GM23338 (cell line): ENCODE measurements at regions not wholly inside any gene's neighbourhood (a gene's known extent, or its start where the extent isn't known, plus 50 kb on each side); places are given as distances from the start of the nearest gene placed in this dataset.

Experiments used
- ATAC-seq: fragments of 200-7000 bp; cut with Tn5 transposase; 3 replicates; pipeline ENCODE4 v1.9.1; 2020
- DNase-seq: peaks from one replicate; pipeline ENCODE4 v3.0.0-alpha.2; 2015; ENCODE audit warnings: low spot score
- H2AFZ ChIP-seq: fragments of 200-600 bp; sonication (generic); 2 replicates; pipeline ENCODE4 v1.8.0; 2016; ENCODE audit warnings: antibody characterized with exemption, mild to moderate bottlenecking, moderate library complexity
- H3F3A ChIP-seq: fragments of 200-600 bp; sonication (generic); replicated peaks from 2 replicates; pipeline ENCODE4 v1.8.0; 2017; ENCODE audit warnings: antibody characterized with exemption, mixed run types, low read depth
- H3K27ac ChIP-seq: fragments of 200-600 bp; sonication (generic); 2 replicates; pipeline ENCODE4 v1.6.1; 2016; ENCODE audit warnings: low read depth
- H3K27me3 ChIP-seq: fragments of 200-600 bp; sonication (generic); 2 replicates; pipeline ENCODE4 v1.8.0; 2016; ENCODE audit warnings: mild to moderate bottlenecking, mixed run types, moderate library complexity; ENCODE audit not compliant: insufficient read depth
- H3K36me3 ChIP-seq: fragments of 200-600 bp; sonication (generic); 2 replicates; pipeline ENCODE4 v1.8.0; 2016; ENCODE audit warnings: mild to moderate bottlenecking; ENCODE audit not compliant: insufficient read depth
- H3K4me1 ChIP-seq: fragments of 200-600 bp; sonication (generic); 2 replicates; pipeline ENCODE4 v1.8.0; 2016; ENCODE audit warnings: mild to moderate bottlenecking, moderate library complexity; ENCODE audit not compliant: insufficient read depth
- H3K4me2 ChIP-seq: fragments of 200-600 bp; sonication (generic); 2 replicates; pipeline ENCODE4 v1.7.1; 2017; ENCODE audit warnings: mixed run types
- H3K4me3 ChIP-seq: fragments of 200-600 bp; sonication (generic); 2 replicates; pipeline ENCODE4 v1.6.1; 2016; ENCODE audit warnings: mixed run types
- H3K79me2 ChIP-seq: fragments of 200-600 bp; sonication (generic); replicated peaks from 2 replicates; pipeline ENCODE4 v1.8.0; 2017; ENCODE audit warnings: mild to moderate bottlenecking; ENCODE audit not compliant: insufficient read depth
- H3K9me2 ChIP-seq: fragments of 200-600 bp; sonication (generic); 2 replicates; pipeline ENCODE4 v1.8.0; 2017; ENCODE audit not compliant: insufficient read depth
- H4K20me1 ChIP-seq: fragments of 200-600 bp; sonication (generic); replicated peaks from 2 replicates; pipeline ENCODE4 v1.8.0; 2017; ENCODE audit warnings: mild to moderate bottlenecking; ENCODE audit not compliant: insufficient read depth
- H3K27ac Mint-ChIP-seq: 2 replicates; pipeline ENCODE4 v1.8.0; 2020; ENCODE audit warnings: inconsistent platforms, mild to moderate bottlenecking, moderate library complexity, mixed read lengths
- H3K27me3 Mint-ChIP-seq: 3 replicates; pipeline ENCODE4 v1.8.0; 2022; ENCODE audit warnings: low read depth, mild to moderate bottlenecking, moderate library complexity, mixed read lengths, inconsistent platforms; ENCODE audit not compliant: insufficient read depth, poor library complexity
- H3K36me3 Mint-ChIP-seq: 3 replicates; pipeline ENCODE4 v1.8.0; 2021; ENCODE audit warnings: low read depth, mild to moderate bottlenecking, inconsistent platforms, moderate library complexity, mixed read lengths
- H3K4me1 Mint-ChIP-seq: 3 replicates; pipeline ENCODE4 v1.8.0; 2020; ENCODE audit warnings: mild to moderate bottlenecking, inconsistent platforms, mixed read lengths
- H3K4me3 Mint-ChIP-seq: 3 replicates; pipeline ENCODE4 v1.8.0; 2021; ENCODE audit warnings: moderate library complexity, mild to moderate bottlenecking, inconsistent platforms, mixed read lengths
- H3K9me3 Mint-ChIP-seq: 3 replicates; pipeline ENCODE4 v1.8.0; 2020; ENCODE audit warnings: moderate library complexity, mild to moderate bottlenecking, inconsistent platforms, mixed read lengths
- CREB1 ChIP-seq: fragments of 250-450 bp; sonication (Bioruptor Pico); IDR thresholded peaks from 2 replicates; pipeline ENCODE4 v1.5.0; 2020; ENCODE audit warnings: low read depth, mild to moderate bottlenecking, moderate library complexity
- EZH2 ChIP-seq: fragments of 200-600 bp; sonication (generic); IDR thresholded peaks from one replicate; pipeline ENCODE4 v1.8.0; 2017; ENCODE audit warnings: antibody characterized with exemption, mild to moderate bottlenecking, low read depth; ENCODE audit not compliant: unreplicated experiment
- EZH2phosphoT487 ChIP-seq: fragments of 200-600 bp; sonication (generic); IDR thresholded peaks from one replicate; pipeline ENCODE4 v1.8.1; 2018; ENCODE audit warnings: antibody characterized with exemption; ENCODE audit not compliant: unreplicated experiment
- STAT1 ChIP-seq: IDR thresholded peaks from one replicate; pipeline ENCODE4 v1.6.1; 2016; ENCODE audit warnings: antibody characterized with exemption; ENCODE audit not compliant: unreplicated experiment
- ZNF114 ChIP-seq: fragments of 250-450 bp; sonication (Bioruptor Pico); IDR thresholded peaks from 2 replicates; pipeline ENCODE4 v1.5.0; 2020; ENCODE audit warnings: mild to moderate bottlenecking, moderate library complexity
- TF ChIP-seq, protein P1 (sequence below), 2 experiments: fragments of 200-600 bp in 1 of 2; sonication (generic) in 1 of 2; conservative IDR thresholded peaks; 2 replicates each; pipeline versions ENCODE4 v1.5.1 to v1.6.1; 2016 to 2017; ENCODE audit warnings: antibody characterized with exemption in 2 of 2, low read depth in 2 of 2, mild to moderate bottlenecking in 2 of 2, moderate library complexity in 1 of 2
- TF ChIP-seq, protein P2 (sequence below): IDR thresholded peaks from 2 replicates; pipeline ENCODE4 v1.6.1; 2016; ENCODE audit warnings: antibody characterized with exemption
- TF ChIP-seq, protein P3 (sequence below): fragments of 250-450 bp; sonication (Bioruptor Pico); IDR thresholded peaks from 2 replicates; pipeline ENCODE4 v1.5.0; 2020; ENCODE audit warnings: mild to moderate bottlenecking, moderate library complexity

DNA sequence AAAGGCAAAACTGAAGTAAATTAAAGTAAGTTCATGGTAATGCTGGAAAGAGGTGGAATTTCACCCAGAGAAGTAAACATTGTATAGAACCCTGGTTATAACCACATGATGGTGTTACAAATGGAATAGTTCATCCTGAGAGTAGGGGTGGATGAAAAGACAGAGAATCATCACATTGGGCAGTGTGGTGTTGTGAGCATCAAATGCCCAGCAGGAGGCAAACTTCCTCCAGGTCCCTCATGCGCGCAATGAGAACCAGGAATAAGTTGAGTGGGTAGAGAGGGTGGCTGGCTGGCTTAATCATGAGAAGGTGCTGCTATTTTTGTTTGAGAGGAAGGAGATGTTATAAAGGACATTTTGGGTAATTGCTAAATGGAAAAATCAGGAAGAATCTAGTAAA, 163.3 kb upstream of the HMHB1 start:
- no peak overlapping the region for H3K27ac Mint-ChIP-seq
- Histone ChIP-seq H3K9me2 (peaks cover 2% of the 10 kb centered on the region; the same call in 1 of the 2 replicates), H3K36me3 (no peaks in the 10 kb centered on the region), H3K4me1 (0 out of 2 replicates have a peak, but pooled peaks cover 4% of the 10 kb centered on the region), H2AFZ (no peak overlapping the region), H3K4me3 (no peak overlapping the region), H3K27ac (no peak overlapping the region), H3K27me3 (no peaks in the 10 kb centered on the region), H3K4me2 (no peak overlapping the region), H4K20me1 (no peaks in the 10 kb centered on the region), H3F3A (no peaks in the 10 kb centered on the region), H3K79me2 (no peaks in the 10 kb centered on the region)
- H3K27me3 Mint-ChIP-seq: no peaks in the 10 kb centered on the region
- no peaks in the 10 kb centered on the region for H3K9me3 Mint-ChIP-seq
- no peaks in the 10 kb centered on the region for H3K4me1 Mint-ChIP-seq
- no peaks in the 10 kb centered on the region for H3K36me3 Mint-ChIP-seq
- H3K4me3 Mint-ChIP-seq: no peak overlapping the region
- no peak for ATAC-seq
- peak; percentile 46 for DNase-seq
- TF ChIP-seq ZNF114 (CRISPR knock-in tag): no peak
- TF ChIP-seq, protein P1, sequence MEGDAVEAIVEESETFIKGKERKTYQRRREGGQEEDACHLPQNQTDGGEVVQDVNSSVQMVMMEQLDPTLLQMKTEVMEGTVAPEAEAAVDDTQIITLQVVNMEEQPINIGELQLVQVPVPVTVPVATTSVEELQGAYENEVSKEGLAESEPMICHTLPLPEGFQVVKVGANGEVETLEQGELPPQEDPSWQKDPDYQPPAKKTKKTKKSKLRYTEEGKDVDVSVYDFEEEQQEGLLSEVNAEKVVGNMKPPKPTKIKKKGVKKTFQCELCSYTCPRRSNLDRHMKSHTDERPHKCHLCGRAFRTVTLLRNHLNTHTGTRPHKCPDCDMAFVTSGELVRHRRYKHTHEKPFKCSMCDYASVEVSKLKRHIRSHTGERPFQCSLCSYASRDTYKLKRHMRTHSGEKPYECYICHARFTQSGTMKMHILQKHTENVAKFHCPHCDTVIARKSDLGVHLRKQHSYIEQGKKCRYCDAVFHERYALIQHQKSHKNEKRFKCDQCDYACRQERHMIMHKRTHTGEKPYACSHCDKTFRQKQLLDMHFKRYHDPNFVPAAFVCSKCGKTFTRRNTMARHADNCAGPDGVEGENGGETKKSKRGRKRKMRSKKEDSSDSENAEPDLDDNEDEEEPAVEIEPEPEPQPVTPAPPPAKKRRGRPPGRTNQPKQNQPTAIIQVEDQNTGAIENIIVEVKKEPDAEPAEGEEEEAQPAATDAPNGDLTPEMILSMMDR (conservative IDR thresholded peaks at IDR 0.05; ENCODE audit: low read depth in 2 of 2): peak; percentile 43 to 63; a peak in 3 of 4 replicates

DNA sequence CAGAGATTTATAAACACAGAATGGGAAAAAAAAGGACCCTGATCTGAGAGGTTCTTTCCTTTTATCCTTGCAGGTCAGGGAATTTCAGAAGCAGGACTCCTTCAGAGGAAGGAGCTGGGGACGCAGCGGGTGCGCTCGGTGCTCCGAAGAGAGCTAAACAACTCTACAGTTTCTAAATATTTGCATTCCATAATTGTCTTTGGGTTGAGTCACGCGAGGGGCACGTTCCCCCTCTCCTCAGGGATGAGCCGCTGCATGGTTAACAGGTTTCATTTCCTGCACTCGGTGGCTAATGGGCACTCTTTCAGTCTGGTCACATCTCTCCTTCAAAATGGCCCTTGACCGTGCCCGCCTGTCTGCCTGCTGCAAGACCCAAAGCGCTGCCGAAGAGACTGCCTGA, 165.0 kb upstream of the HMHB1 start:
- H3K36me3 Mint-ChIP-seq: no peaks in the 10 kb centered on the region
- no peak for TF ChIP-seq EZH2
- TF ChIP-seq, protein P2, sequence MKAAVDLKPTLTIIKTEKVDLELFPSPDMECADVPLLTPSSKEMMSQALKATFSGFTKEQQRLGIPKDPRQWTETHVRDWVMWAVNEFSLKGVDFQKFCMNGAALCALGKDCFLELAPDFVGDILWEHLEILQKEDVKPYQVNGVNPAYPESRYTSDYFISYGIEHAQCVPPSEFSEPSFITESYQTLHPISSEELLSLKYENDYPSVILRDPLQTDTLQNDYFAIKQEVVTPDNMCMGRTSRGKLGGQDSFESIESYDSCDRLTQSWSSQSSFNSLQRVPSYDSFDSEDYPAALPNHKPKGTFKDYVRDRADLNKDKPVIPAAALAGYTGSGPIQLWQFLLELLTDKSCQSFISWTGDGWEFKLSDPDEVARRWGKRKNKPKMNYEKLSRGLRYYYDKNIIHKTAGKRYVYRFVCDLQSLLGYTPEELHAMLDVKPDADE: no peak
- TF ChIP-seq CREB1 (CRISPR knock-in tag): no peak
- no peak for TF ChIP-seq EZH2phosphoT487
- TF ChIP-seq, protein P1 (conservative IDR thresholded peaks at IDR 0.05; ENCODE audit: low read depth in 2 of 2): no peak
- TF ChIP-seq, protein P3, sequence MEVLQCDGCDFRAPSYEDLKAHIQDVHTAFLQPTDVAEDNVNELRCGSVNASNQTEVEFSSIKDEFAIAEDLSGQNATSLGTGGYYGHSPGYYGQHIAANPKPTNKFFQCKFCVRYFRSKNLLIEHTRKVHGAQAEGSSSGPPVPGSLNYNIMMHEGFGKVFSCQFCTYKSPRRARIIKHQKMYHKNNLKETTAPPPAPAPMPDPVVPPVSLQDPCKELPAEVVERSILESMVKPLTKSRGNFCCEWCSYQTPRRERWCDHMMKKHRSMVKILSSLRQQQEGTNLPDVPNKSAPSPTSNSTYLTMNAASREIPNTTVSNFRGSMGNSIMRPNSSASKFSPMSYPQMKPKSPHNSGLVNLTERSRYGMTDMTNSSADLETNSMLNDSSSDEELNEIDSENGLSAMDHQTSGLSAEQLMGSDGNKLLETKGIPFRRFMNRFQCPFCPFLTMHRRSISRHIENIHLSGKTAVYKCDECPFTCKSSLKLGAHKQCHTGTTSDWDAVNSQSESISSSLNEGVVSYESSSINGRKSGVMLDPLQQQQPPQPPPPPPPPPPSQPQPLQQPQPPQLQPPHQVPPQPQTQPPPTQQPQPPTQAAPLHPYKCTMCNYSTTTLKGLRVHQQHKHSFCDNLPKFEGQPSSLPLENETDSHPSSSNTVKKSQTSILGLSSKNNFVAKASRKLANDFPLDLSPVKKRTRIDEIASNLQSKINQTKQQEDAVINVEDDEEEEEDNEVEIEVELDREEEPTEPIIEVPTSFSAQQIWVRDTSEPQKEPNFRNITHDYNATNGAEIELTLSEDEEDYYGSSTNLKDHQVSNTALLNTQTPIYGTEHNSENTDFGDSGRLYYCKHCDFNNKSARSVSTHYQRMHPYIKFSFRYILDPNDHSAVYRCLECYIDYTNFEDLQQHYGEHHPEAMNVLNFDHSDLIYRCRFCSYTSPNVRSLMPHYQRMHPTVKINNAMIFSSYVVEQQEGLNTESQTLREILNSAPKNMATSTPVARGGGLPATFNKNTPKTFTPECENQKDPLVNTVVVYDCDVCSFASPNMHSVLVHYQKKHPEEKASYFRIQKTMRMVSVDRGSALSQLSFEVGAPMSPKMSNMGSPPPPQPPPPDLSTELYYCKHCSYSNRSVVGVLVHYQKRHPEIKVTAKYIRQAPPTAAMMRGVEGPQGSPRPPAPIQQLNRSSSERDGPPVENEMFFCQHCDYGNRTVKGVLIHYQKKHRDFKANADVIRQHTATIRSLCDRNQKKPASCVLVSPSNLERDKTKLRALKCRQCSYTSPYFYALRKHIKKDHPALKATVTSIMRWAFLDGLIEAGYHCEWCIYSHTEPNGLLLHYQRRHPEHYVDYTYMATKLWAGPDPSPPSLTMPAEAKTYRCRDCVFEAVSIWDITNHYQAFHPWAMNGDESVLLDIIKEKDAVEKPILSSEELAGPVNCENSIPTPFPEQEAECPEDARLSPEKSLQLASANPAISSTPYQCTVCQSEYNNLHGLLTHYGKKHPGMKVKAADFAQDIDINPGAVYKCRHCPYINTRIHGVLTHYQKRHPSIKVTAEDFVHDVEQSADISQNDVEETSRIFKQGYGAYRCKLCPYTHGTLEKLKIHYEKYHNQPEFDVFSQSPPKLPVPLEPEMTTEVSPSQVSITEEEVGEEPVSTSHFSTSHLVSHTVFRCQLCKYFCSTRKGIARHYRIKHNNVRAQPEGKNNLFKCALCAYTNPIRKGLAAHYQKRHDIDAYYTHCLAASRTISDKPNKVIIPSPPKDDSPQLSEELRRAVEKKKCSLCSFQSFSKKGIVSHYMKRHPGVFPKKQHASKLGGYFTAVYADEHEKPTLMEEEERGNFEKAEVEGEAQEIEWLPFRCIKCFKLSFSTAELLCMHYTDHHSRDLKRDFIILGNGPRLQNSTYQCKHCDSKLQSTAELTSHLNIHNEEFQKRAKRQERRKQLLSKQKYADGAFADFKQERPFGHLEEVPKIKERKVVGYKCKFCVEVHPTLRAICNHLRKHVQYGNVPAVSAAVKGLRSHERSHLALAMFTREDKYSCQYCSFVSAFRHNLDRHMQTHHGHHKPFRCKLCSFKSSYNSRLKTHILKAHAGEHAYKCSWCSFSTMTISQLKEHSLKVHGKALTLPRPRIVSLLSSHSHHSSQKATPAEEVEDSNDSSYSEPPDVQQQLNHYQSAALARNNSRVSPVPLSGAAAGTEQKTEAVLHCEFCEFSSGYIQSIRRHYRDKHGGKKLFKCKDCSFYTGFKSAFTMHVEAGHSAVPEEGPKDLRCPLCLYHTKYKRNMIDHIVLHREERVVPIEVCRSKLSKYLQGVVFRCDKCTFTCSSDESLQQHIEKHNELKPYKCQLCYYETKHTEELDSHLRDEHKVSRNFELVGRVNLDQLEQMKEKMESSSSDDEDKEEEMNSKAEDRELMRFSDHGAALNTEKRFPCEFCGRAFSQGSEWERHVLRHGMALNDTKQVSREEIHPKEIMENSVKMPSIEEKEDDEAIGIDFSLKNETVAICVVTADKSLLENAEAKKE (CRISPR knock-in tag): no peak
- no peak for TF ChIP-seq STAT1
- TF ChIP-seq ZNF114 (CRISPR knock-in tag): no peak

More for the DNA sequence above, 165.0 kb upstream of the HMHB1 start:
- no peaks in the 10 kb centered on the region for H3K36me3 ChIP-seq
- Mint-ChIP-seq H3K4me3 (no peak overlapping the region), H3K4me1 (peaks cover 10% of the 10 kb centered on the region), H3K27ac (no peak overlapping the region), H3K9me3 (no peaks in the 10 kb centered on the region), H3K27me3 (no peaks in the 10 kb centered on the region)
- H3K4me3 ChIP-seq: no peak overlapping the region
- no peaks in the 10 kb centered on the region for H3F3A ChIP-seq
- peaks cover 6% of the 10 kb centered on the region for H3K9me2 ChIP-seq
- peaks cover 10% of the 10 kb centered on the region for H3K4me1 ChIP-seq
- peak overlapping the region; percentile 56 for H2AFZ ChIP-seq
- DNase-seq (no peak), ATAC-seq (no peak)
- no peaks in the 10 kb centered on the region for H4K20me1 ChIP-seq
- no peaks in the 10 kb centered on the region for H3K27me3 ChIP-seq
- H3K27ac ChIP-seq: no peak overlapping the region
- H3K79me2 ChIP-seq: no peaks in the 10 kb centered on the region
- H3K4me2 ChIP-seq: no peak overlapping the region
